GM23248 (cell line): ENCODE measurements at regions not wholly inside any gene's neighbourhood (a gene's known extent, or its start where the extent isn't known, plus 50 kb on each side); places are given as distances from the start of the nearest gene placed in this dataset.

Source experiments
- DNase-seq: peaks from one replicate; pipeline ENCODE4 v3.0.0-alpha.2; 2015
- H2AFZ ChIP-seq: fragments of 200-600 bp; sonication (generic); 2 replicates; pipeline ENCODE4 v1.6.1; 2016; ENCODE audit warnings: antibody characterized with exemption
- H3F3A ChIP-seq: fragments of 200-600 bp; sonication (generic); 2 replicates; pipeline ENCODE4 v1.6.1; 2016; ENCODE audit warnings: mild to moderate bottlenecking, antibody characterized with exemption, mixed run types; ENCODE audit not compliant: insufficient read depth
- H3K27ac ChIP-seq: fragments of 200-600 bp; sonication (generic); 2 replicates; pipeline ENCODE4 v1.5.1; 2016; ENCODE audit warnings: mild to moderate bottlenecking
- H3K27me3 ChIP-seq: fragments of 200-600 bp; sonication (generic); replicated peaks from 2 replicates; pipeline ENCODE4 v1.6.1; 2016; ENCODE audit warnings: mild to moderate bottlenecking; ENCODE audit not compliant: insufficient read depth
- H3K36me3 ChIP-seq: fragments of 200-600 bp; sonication (generic); 2 replicates; pipeline ENCODE4 v1.6.1; 2016; ENCODE audit warnings: low read depth, mild to moderate bottlenecking
- H3K4me1 ChIP-seq: fragments of 200-600 bp; sonication (generic); 2 replicates; pipeline ENCODE4 v1.6.1; 2016; ENCODE audit warnings: mild to moderate bottlenecking; ENCODE audit not compliant: insufficient read depth
- H3K4me2 ChIP-seq: fragments of 200-600 bp; sonication (generic); one replicate; pipeline ENCODE4 v1.6.1; 2016; ENCODE audit warnings: mild to moderate bottlenecking; ENCODE audit not compliant: unreplicated experiment
- H3K4me3 ChIP-seq: fragments of 200-600 bp; sonication (generic); 2 replicates; pipeline ENCODE4 v1.5.1; 2016; ENCODE audit warnings: mild to moderate bottlenecking
- H3K79me2 ChIP-seq: fragments of 200-600 bp; sonication (generic); 2 replicates; pipeline ENCODE4 v1.6.1; 2016; ENCODE audit warnings: mild to moderate bottlenecking; ENCODE audit not compliant: insufficient read depth
- H3K9ac ChIP-seq: fragments of 200-600 bp; sonication (generic); 2 replicates; pipeline ENCODE4 v1.6.1; 2016; ENCODE audit warnings: mild to moderate bottlenecking
- H3K9me2 ChIP-seq: fragments of 200-600 bp; sonication (generic); 2 replicates; pipeline ENCODE4 v1.6.1; 2016; ENCODE audit warnings: mixed run types, mild to moderate bottlenecking, moderate library complexity; ENCODE audit not compliant: insufficient read depth
- H3K9me3 ChIP-seq: fragments of 200-600 bp; sonication (generic); one replicate; pipeline ENCODE4 v1.6.1; 2017; ENCODE audit warnings: low read depth
- H4K20me1 ChIP-seq: fragments of 200-600 bp; sonication (generic); 2 replicates; pipeline ENCODE4 v1.6.0; 2016; ENCODE audit not compliant: insufficient read depth
- EZH2 ChIP-seq: fragments of 200-600 bp; sonication (generic); IDR thresholded peaks from 2 replicates; pipeline ENCODE4 v1.6.1; 2018; ENCODE audit warnings: antibody characterized with exemption, mild to moderate bottlenecking; ENCODE audit not compliant: insufficient read depth, poor library complexity, severe bottlenecking
- EZH2phosphoT487 ChIP-seq: fragments of 200-600 bp; sonication (generic); IDR thresholded peaks from 2 replicates; pipeline ENCODE4 v1.6.1; 2018; ENCODE audit warnings: antibody characterized with exemption, moderate library complexity, mild to moderate bottlenecking, low read depth; ENCODE audit not compliant: insufficient read depth
- WGBS, 2 experiments: methylation state at CpG; one replicate each; pipeline ENCODE4 v1.1.6; 2015 to 2017; ENCODE audit warnings: low lambda C conversion rate in 2 of 2, low coverage in 1 of 2; ENCODE audit errors: missing lambda C conversion rate in 2 of 2; 5-methylcytosine and 5-hydroxymethylcytosine counted together
- in situ Hi-C: fragments of 300-500 bp; cut with MboI; formaldehyde crosslinking; loops from 2 replicates; pipeline ENCODE4 v1.15.0; 2020

GRCh38 chr15:38058596-38059075 is 124.2 kb downstream of the TMCO5A start:
- in situ Hi-C loops = no loop called here
- Histone ChIP-seq H2AFZ (no peak overlapping the region), H3K4me1 (peaks cover 38% of the 10 kb centered on the region), H3K27ac (no peak overlapping the region), H4K20me1 (no peaks in the 10 kb centered on the region; the same call in 1 of the 2 replicates), H3F3A (peaks cover 12% of the 10 kb centered on the region), H3K9ac (no peak overlapping the region), H3K9me3 (no peaks in the 10 kb centered on the region), H3K4me2 (no peak overlapping the region), H3K36me3 (no peaks in the 10 kb centered on the region), H3K4me3 (no peak overlapping the region), H3K27me3 (no peaks in the 10 kb centered on the region), H3K9me2 (no peaks in the 10 kb centered on the region), H3K79me2 (no peaks in the 10 kb centered on the region)
- 94% methylated on average over 11 of the region's 11 CpGs for WGBS, 2 experiments
- no peak for DNase-seq
- TF ChIP-seq EZH2 (no peak), EZH2phosphoT487 (no peak)

DNA sequence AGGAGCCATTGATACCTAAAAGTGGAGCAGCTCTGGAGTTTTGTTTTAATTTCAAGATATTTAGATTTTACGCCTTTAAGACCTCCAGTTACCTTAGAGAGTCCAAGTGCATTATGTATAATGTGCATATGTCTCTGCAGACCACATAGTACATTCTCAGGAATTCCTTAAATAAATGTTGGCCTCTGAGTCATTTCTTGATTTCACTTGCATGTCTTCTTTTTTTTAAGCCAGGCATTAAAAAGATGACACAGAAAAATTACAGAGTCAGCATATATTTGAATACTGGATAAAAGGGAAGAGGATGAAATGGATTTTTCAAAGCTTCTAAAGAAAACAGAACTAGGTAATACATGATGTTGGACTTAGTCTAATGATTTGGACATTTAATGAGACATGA is 125.2 kb downstream of the TMCO5A start:
- Histone ChIP-seq H3K9me2 (no peaks in the 10 kb centered on the region), H2AFZ (no peak overlapping the region), H3F3A (peaks cover 12% of the 10 kb centered on the region), H4K20me1 (no peaks in the 10 kb centered on the region; the same call in 1 of the 2 replicates), H3K4me2 (peak overlapping the region; percentile 16), H3K36me3 (no peaks in the 10 kb centered on the region), H3K9me3 (no peaks in the 10 kb centered on the region), H3K4me1 (peaks cover 29% of the 10 kb centered on the region), H3K27me3 (no peaks in the 10 kb centered on the region), H3K9ac (no peak overlapping the region), H3K4me3 (no peak overlapping the region), H3K79me2 (no peaks in the 10 kb centered on the region), H3K27ac (no peak overlapping the region)
- TF ChIP-seq EZH2phosphoT487 (no peak), EZH2 (no peak)
- WGBS, 2 experiments = 72 to 78% methylated on average over 1 of the region's 1 CpG
- in situ Hi-C loops = no loop called here
- peak; percentile 60 for DNase-seq

DNA sequence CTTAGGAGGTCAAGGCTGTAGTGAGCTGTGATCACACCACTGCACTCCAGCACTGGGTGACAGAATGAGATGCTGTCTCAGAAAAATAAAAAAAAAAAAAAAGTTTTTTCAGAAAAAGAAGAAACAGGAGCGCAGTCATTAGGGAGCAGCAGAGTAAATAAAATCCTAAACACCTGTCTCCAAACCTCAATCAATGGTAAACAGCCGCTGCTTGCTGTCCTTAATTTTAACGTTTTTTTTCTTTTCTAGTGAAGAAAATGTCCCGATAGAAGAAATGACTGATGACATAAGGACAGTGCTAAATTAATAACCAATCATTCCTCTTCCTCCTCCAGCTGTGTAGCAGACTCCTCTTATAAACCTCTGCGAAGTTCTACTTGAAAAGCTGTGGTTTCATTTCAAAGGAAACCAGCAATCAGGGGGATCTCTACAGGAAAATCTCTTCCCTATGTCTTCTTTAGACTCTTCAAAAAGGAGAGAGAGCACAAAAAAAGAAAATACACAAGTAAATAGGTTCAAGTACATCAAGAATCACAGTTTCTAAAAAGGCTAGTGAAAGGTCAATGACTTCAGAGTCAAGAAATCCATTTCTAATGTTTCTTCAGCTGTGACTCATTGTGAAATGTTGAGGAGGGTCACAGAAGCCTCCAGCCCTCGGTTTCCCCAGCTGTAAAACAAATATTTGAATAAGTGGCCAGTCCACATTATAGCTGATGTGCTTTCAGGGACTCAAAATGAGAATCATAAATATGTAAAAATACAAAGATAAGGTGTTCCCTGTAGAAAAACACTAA is 127.6 kb downstream of the TMCO5A start:
- Histone ChIP-seq H2AFZ (peak overlapping the region; percentile 37), H3K9me2 (no peaks in the 10 kb centered on the region), H3K36me3 (no peaks in the 10 kb centered on the region), H3K4me2 (peak overlapping the region; percentile 67), H4K20me1 (no peaks in the 10 kb centered on the region; the same call in 1 of the 2 replicates), H3K4me1 (peaks cover 25% of the 10 kb centered on the region), H3K4me3 (peak overlapping the region; percentile 24), H3K79me2 (no peaks in the 10 kb centered on the region), H3K9me3 (no peaks in the 10 kb centered on the region), H3F3A (peaks cover 5% of the 10 kb centered on the region; the same call in 1 of the 2 replicates), H3K27ac (no peak overlapping the region), H3K27me3 (no peaks in the 10 kb centered on the region), H3K9ac (no peak overlapping the region)
- WGBS, 2 experiments = 37 to 47% methylated on average over 6 of the region's 6 CpGs
- no peak for TF ChIP-seq EZH2phosphoT487
- TF ChIP-seq EZH2 = no peak
- in situ Hi-C loops = no loop called here
- DNase-seq = no peak

DNA sequence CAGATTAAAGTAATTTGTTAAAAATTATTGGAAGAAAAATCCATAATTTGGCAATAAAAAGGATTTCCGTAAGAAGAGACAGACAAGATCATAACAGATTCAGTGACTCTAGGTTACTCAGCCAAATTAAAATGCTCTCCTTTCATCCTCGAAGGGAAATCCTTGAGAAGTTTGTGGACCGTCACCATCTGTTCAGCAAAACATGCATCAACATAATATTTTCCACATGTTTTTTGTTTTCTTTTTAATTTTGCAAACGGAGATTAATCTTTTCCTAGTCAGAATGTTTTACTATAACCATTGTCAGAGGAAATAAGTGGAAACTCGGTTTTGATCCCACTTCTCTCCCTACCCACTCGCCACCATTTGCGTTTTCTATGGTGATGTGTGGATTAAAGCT is 128.3 kb downstream of the TMCO5A start:
- TF ChIP-seq EZH2 (no peak), EZH2phosphoT487 (no peak)
- WGBS, 2 experiments = 11 to 14% methylated on average over 7 of the region's 7 CpGs
- Histone ChIP-seq H3K9ac (no peak overlapping the region), H3K27ac (no peak overlapping the region), H3K27me3 (no peaks in the 10 kb centered on the region), H4K20me1 (no peaks in the 10 kb centered on the region; the same call in 1 of the 2 replicates), H3K36me3 (no peaks in the 10 kb centered on the region), H3K79me2 (no peaks in the 10 kb centered on the region), H3K4me2 (peak overlapping the region; percentile 67), H3K4me1 (peaks cover 25% of the 10 kb centered on the region), H3K4me3 (no peak overlapping the region), H3K9me2 (no peaks in the 10 kb centered on the region), H2AFZ (peak overlapping the region; percentile 37; the same call in 1 of the 2 replicates), H3K9me3 (no peaks in the 10 kb centered on the region), H3F3A (peaks cover 5% of the 10 kb centered on the region; the same call in 1 of the 2 replicates)
- in situ Hi-C loops = no loop called here
- peak; percentile 63 for DNase-seq
